Breast epithelium (tissue), 3 donors: ENCODE measurements at regions not wholly inside any gene's neighbourhood (a gene's known extent, or its start where the extent isn't known, plus 50 kb on each side); places are given as distances from the start of the nearest gene placed in this dataset.

ENCODE experiments used
- POLR2A ChIP-seq: fragments of 450-650 bp; IDR thresholded peaks from one replicate; pipeline ENCODE4 v1.6.1; 2016; ENCODE audit warnings: antibody characterized with exemption, mild to moderate bottlenecking, moderate library complexity
- TF ChIP-seq, protein P1 (sequence below), 3 donors: fragments of 450-650 bp; IDR thresholded peaks; one replicate each; pipeline ENCODE4 v1.5.1; 2016 to 2017; ENCODE audit warnings: antibody characterized with exemption in 3 of 3, mild to moderate bottlenecking in 3 of 3, moderate library complexity in 3 of 3

- no peak for TF ChIP-seq POLR2A
- TF ChIP-seq, protein P1, sequence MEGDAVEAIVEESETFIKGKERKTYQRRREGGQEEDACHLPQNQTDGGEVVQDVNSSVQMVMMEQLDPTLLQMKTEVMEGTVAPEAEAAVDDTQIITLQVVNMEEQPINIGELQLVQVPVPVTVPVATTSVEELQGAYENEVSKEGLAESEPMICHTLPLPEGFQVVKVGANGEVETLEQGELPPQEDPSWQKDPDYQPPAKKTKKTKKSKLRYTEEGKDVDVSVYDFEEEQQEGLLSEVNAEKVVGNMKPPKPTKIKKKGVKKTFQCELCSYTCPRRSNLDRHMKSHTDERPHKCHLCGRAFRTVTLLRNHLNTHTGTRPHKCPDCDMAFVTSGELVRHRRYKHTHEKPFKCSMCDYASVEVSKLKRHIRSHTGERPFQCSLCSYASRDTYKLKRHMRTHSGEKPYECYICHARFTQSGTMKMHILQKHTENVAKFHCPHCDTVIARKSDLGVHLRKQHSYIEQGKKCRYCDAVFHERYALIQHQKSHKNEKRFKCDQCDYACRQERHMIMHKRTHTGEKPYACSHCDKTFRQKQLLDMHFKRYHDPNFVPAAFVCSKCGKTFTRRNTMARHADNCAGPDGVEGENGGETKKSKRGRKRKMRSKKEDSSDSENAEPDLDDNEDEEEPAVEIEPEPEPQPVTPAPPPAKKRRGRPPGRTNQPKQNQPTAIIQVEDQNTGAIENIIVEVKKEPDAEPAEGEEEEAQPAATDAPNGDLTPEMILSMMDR (IDR thresholded peaks at IDR 0.05) = no peak
Measured at GRCh38 chr1:162922201-162922600, 61.2 kb upstream of the CCDC190 start.
